ENCODE measurements at regions not wholly inside any gene's neighbourhood (a gene's known extent, or its start where the extent isn't known, plus 50 kb on each side); places are given as distances from the start of the nearest gene placed in this dataset.
"Not testable (repeated sequence)": the region's sequence is repeated elsewhere in the genome, so short reads cannot be mapped to it uniquely, and the experiment has no call there.

DNA sequence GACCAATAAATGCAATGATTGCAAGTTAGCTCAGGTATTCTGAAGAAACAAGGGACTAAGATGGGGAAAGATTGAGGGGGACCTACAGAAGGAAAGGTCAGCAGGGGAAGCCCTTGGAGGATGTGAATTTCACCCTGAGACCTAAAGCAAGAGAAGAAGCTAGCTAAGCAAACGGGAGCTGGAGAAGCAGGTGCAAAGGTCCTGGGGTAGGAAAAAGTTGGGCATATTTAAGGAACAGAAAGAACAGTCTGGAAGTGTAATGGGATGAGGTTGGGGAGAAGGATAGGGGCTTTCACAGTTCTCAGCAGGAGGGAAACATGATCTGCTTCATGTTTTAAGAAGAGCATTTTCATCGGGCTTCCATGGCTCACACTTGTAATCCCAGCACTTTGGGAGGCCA, 89.7 kb upstream of the SLC45A1 start:
- no peak for DNase-seq (ENCODE audit: low read depth)

DNA sequence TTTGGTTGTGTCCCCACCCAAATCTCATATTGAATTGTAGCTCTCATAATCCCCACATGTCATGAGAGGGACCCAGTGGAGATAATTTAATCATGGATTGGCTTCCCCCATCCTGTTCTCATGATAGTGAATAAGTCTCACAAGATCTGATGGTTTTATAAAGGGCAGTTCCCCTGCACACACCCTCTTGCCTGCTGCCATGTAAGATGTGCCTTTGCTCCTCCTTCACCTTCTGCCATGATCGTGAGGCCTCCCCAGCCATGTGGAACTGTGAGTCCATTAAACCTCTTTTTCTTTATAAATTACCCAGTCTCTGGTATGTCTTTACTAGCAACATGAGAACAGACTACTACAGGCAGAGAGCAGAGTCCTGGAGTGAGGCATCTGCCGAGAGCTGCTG, 90.2 kb upstream of the SLC45A1 start:
- not testable (repeated sequence) for DNase-seq (ENCODE audit: low read depth)

DNA sequence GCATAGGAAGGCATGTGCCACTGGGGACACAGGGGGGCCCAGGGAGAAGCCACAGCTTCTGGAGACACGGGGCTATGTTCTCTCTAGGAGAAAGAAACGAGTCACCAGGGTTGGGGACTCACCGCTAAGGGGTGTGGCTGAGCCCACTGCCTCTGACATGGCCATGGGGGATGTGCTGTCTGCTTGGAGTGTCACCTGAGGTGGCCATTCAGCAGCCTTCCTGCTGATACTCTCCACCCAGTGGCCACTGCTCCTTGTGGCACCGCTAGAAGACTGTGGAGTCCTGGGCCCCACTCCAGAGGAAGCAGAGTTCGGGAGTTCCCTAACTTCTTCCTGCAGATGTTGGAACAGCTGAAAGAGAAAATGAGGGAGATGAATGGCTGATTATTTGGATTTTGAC, 91.2 kb upstream of the SLC45A1 start:
- no peak for DNase-seq (ENCODE audit: low read depth)

DNA sequence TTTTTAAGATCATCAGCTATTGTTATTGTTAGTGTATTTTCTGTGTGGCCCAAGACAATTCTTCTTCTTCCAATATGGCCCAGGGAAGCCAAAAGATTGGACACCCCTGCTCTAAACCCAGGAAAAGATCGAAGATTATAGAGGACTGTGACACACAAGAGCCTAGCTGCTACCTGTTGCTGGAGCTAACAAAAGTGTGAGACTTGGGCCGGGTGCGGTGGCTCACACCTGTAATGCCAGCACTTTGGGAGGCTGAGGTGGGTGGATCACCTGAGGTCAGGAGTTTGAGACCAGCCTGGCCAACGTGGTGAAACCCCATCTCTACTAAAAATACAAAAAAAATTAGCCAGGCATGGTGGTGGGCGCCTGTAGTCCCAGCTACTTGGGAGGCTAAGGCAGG, 91.9 kb upstream of the SLC45A1 start:
- not testable (repeated sequence) for DNase-seq (ENCODE audit: low read depth)

DNA sequence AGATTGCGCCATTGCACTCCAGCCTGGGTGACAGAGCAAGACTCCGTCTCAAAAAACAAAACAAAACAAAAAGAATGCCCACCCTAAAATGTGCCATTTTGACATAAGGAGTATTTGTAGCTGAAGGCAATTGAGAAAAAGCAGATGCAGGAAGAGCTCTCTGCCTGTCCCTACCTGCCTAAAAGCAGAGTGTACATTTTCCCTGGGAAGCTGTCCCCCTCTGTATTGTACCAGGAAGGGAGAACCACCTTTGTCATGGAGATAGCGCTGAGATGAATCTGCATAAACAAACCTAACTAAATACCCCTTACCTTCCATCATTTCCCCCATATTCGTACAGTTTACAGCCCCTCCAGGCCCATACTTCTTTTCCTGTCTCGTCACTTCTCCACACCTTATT, 94.4 kb upstream of the SLC45A1 start:
- DNase-seq (ENCODE audit: low read depth), result no peak

DNA sequence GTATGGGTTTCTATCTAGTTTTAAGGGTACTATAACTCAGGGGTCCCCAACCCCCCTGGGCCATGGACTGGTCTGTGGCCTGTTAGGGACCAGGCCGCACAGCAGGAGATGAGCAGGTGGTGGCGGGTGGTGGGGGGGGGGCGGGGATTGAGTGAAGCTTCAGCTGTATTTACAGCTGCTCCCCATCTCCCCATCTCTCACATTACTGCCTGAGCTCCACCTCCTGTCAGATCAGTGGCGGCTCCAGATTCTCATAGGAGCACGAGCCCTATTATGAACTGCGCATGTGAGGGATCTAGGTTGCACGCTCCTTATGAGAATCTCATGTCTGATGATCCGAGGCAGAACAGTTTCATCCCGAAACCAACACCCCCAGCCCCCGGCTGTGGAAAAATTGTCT, 95.1 kb upstream of the SLC45A1 start:
- DNase-seq (ENCODE audit: low read depth), result no peak

DNA sequence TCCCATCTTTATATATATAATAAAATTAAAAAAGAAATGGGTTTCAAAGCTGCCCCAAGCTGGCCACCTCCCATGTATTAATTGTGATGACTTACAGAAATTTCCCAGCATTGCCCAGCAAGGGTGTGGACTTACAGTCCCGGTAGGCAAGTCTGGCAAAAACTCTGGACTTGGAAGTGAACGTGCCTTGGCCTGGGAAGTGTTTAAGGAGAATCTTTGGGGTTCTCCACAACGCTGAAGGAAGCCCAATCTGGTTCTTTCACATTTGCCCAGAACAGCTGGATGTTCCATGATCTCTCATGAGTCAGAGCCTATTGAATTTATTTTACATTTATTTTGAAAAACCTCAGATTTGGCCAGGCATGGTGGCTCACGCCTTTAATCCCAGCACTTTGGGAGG, 98.4 kb upstream of the SLC45A1 start:
- no peak for DNase-seq (ENCODE audit: low read depth)

DNA sequence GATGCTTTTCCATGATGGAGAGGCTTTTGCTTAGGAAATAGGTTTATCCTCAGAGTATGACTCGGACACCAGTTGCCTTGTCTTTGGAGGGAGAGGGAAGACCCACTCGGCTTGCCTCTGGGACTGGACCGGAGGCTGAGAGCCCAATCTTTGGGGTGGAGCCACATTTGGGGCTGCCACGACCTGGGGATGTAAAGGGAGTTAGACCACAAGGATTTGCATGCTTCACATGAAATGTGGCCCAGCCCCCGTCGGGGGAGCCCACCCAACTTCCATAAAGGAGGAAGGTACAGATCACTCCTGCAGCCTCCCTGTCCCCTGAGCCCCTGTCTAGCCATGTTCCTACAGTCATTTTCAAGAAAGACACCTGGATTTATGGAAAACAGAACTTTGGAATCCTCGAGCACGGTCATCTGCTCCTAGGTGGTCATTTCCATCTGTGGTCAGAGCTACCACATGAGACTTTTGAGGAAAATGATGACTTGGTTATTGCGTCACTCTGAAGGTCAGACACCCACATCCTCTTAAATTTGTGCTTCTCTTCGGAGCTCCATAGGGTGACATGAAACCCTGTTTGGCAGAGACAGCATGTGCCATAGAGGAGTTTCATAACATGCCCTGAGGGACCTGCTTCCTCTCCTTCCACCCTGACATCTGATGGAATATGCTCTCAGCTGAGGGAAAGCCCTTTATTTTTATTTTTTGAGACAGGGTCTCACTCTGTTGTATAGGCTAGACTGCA, 99.4 kb upstream of the SLC45A1 start:
- no peak for DNase-seq (ENCODE audit: low read depth)

DNA sequence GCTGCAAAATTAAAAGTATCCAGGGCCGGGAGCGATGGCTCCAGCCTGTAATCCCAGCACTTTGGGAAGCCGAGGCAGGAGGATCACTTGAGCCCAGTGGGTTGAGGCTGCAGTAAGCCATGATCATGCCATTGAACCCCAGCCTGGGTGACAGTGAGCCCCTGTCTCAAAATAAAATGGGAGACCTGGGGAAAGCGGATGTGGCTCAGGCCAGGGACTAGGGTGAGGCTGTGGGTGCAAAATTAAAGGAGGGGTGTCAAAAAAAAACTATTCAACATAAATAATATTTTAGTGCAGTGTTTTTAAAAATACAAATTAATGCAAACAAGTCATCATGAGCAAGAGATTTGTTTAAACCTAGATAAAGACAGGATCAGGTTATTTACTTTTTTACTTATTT, 100.1 kb upstream of the SLC45A1 start:
- DNase-seq (ENCODE audit: low read depth), result no peak

DNA sequence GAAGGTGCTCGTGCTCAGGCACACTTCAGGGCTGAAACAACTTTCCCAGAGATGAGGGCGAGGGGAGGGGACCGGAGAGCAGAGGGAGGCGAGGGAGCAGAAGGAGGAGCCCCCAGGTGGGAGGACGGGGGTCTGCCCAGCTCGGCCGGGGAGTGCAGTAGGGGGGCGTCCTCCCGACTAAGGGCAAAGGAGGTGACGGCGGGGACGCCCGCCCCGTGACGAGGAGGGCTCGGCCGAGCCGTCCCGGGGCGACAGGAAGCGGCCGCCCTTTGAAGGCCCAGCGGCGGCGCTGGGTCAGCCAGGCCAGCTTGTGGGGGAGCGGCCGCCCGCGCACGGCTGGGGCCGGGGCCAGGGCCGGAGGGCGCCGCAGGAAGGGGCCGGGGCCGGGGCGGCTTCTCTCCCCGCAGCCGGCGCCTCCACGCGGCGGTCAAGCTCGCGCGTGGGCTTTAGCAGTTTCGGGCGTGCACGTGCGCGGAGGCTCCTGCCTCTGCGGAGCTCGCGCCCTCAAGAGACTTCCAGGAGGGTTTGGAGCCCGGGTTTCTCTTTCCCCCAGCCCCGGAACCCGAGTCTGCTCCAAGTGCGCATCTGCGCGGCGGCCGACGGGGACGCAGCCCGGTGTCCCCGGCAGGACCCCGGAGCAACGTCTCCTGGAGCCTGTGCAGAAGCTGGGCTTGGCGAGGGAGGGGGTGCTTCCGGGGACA, 100.8 kb upstream of the SLC45A1 start:
- no peak for DNase-seq (ENCODE audit: low read depth)

DNA sequence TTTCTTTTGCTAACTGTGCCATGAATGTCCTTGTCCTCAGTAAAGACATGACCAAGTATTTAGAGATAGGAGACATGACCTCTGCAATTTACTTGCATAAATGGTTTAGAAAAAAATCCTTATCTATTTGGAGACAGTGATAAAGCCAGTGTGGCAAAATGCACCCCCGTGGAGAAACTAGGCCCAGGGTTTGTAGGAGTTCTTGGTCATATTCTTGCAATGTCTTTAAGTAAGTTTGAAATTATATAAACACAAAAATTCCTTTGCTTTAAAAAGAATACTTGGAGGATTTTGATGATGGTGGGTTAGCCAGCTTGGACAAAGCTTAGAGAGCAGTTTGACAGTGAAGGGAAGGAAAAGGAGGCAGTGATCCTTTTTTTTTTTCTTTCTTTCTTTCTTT, 101.9 kb upstream of the SLC45A1 start:
- no peak for DNase-seq (ENCODE audit: low read depth)

DNA sequence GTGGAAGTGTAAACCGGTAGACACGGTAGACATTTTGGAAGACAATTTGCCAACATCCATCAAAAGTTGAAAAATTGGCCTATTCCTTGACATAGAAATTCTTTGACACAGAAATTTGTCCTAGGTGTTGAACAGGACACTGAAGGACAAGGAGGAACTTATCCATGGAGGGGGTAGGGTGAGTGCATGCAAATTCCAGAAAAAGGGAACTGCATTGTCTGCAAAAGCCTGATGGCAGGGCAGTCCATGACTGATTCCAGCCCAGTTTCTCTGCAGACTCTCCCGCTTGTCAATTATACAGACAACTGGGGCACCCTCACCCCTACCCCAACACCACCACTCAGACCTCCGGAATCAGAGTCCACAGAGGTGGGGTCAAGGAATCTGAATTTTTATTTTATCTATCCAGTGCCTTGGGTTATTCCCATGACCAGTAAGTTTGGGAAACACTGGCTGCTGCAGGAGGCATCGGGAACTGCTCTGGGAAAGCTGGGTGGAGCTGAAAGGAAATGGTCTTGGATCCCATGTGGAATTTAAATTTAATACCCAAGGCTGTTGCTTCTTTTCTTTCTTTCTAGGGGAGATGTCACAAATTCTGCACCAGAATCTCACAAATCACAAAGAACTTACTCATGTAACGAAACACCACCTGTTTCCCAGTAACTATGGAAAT, 103.3 kb upstream of the SLC45A1 start:
- no peak for DNase-seq (ENCODE audit: low read depth)

DNA sequence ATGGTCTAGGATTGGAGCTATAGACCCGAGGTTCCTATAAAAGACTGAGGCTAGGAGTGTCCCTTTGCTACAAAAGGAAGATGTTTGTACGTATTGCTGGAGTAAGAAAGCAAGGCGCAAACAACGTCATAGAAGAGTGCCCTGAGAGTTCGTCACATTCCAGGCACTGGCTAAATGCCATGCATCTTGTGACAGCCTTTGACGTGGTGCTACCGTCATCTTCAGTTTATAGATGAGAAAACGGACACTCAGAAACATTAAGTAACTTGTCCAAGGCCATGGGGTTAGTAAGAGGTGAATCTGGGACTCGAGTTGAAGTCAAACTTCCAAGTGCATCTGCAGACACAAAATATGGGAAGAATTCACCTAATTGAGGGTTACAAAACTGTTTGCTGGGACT, 104.2 kb upstream of the SLC45A1 start:
- DNase-seq (ENCODE audit: low read depth), result no peak

DNA sequence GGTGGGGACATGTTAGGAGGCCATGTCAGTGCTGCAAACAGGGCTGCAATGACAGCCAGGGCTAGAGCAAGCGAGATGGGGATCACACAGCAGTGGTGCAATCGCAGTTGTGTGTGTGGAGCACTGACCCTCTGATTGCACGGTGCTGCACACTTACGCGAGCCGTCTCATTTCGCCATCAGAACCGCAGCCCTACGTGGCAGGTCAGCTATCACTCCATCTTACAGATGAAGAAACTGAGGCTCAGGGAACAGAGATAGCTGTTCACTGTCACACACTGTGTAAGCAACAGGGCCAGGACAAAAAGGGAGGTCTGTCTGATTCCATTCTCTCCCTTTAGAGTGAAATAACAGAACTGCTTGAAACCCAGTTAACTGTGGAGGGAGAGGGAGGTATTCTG, 104.8 kb upstream of the SLC45A1 start:
- DNase-seq (ENCODE audit: low read depth), result no peak

DNA sequence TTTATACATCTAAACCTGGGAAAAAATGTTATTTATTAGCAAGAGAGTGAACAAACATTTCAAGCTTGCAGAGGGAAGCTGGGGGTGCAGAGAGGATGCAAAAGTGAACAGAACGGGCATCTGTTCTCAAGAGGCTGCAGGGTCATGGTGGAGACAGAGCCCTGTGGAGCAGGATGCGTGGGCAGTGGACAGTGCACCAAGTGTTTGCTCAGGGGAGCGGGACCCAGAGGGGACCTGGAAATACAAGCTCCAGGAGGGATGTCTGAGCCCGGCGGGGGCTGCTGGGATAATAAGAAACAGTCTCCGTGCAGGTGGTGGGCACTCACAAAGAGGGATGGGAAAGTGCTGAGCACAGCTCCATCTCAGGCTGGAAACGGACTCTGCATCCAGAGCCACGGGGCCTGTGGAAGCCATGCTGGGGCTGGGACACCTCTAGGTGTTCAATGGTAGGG, 105.3 kb upstream of the SLC45A1 start:
- DNase-seq (ENCODE audit: low read depth), result no peak

DNA sequence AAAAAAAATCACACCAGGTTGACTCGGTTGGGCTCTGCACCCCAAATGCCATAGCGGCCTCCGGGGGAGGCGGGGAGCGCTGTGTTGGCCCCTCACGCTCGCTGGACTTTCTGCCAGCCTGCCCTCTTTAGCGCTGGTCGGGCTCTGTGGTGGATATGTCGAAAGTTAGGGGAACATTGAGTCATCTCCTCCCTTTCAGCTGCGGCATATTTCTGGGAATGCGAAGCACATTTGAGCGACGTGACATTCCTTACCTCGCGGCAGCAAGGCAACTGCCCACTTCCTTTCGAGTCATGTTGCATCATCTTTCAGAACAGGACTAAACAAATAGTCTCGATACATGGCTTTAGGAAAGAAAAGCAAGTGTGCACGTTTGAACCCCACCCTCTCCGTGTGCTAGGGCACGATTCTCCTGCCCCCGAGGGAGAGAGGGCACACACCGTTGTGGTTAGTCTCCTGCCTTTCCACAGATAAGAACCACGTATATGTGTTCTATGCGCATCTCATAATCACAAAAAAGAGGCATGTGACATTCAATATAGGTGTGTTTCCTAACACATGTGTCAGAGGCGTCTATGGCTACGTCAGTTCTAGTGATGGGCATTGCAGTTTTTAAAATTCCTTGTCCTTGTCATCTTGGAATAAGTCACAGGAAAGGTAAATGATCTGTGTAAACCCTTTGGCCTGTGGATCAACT, 105.9 kb upstream of the SLC45A1 start:
- DNase-seq (ENCODE audit: low read depth), result no peak

DNA sequence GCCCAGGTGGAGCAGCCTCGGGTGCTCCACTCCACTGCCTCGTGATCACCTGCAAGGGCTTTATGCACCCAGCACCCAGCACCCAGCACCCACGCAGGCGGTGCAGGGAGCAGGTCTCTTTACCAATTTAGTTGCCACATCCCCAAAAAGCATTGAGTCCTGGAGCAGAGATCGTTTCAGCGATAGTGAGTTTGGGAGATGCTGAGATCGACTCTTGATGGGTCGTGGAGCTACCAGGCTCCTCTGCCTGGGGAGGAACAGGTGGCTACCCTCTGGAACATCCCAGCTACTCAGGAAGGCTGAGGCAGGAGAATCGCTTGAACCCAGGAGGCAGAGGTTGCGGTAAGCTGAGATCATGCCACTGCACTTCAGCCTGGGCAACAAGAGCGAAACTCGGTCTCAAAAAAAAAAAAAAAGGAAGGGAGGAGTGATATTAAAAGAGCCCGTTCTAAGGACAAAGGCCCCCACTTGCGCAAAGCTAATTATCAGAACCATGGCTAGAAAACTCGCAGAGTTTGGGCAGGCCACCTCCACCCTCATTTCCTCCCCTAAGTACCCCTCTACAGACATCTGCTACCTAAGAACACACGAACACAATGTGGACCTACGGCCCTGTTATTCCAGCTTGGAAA, 106.5 kb upstream of the SLC45A1 start:
- DNase-seq (ENCODE audit: low read depth), result no peak

DNA sequence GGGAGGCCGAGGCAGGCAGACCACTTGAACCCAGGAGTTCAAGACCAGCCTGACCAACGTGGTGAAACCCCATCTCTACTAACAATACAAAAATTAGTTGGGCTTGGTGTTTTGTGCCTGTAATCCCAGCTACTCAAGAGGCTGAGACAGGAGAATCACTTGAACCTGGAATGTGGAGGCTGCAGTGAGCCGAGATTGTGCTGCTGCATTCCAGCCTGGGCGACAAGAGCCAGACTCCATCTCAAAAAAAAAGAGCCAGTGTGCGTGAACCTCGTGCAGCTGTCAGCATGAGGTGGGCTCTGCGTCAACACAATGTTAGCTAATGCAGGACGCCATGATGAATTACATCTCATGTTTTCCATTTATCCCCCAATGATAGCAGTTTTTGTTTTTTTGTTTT, 110.7 kb upstream of the SLC45A1 start:
- no peak for DNase-seq (ENCODE audit: low read depth)

DNA sequence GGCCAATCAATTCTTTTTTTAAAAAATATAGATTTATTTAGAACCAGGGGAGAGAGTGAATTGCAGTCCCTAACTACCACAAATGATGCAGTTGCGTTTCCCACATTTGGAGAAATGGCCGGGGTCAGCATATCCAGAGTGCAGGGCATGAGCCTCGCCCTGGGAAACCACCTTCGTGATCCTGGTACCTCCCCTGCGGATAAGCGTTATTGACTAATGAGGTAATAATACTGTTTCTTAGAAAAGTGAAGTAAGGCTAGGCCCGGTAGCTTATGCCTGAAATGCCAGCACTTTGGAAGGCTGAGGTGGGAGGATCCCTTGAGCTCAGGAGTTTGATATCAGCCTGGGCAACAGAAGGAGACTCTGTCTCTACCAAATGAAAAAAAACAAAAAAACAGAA, 111.5 kb upstream of the SLC45A1 start:
- DNase-seq (ENCODE audit: low read depth), result no peak

DNA sequence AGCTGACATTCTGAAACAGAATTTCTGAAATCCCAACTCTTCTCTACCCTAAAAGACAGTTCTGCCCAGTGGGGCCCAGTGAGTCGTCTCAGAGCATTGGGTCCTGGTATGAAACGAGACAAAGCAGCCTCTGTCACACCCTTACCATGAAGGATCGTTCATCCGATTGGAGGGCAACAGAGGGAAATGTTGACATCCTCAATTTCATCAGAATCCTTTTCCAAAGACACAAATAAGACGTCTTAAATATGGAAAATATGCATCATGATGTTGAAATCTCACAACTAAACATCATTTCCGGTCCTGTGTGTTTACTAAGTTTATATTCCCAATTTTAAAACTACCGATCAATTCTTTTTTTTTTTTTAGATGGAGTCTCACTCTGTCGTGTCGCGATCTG, 112.1 kb upstream of the SLC45A1 start:
- DNase-seq (ENCODE audit: low read depth), result no peak

DNA sequence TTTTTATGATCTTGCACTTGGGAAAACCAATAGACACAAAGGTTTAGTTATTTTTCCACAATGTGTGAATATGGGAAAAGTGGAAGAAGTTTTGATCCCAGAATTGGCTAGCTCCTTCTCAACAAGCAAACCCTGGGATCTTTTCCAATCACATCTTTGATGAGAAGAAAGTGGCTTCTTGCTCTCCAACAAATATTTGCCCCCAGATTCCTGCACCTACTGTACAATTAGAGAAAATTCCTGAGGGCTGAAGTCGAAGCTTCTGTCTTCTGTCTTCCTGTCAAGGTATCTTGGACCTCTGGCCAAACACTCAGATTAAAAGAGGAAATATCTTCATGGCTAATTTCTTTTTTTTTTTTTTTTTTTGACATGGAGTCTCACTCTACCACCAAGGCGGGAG, 113.1 kb upstream of the SLC45A1 start:
- no peak for DNase-seq (ENCODE audit: low read depth)

DNA sequence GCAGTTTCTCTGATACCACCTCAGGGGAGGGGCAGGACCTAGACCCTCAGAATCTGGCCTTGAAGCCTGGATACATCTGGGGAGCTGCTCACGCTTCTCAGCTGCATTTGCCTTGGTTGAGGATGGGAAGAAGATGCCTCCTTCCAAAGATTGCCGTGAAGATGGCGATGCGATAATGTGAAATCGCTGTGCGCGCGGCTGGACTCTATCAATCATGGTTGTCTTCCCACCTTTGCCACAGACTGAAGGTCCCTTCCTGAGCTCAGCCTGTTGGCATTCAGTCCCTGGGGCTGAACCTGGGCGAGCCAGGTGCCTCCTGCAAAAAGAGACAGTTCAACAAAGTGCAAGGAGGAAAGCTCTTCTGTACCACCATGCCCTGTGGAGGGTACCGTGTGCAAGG, 114.4 kb upstream of the SLC45A1 start:
- no peak for DNase-seq (ENCODE audit: low read depth)
